OCI-LY1 (cell line): ENCODE measurements at regions not wholly inside any gene's neighbourhood (a gene's known extent, or its start where the extent isn't known, plus 50 kb on each side); places are given as distances from the start of the nearest gene placed in this dataset.

Experiments
- H2AFZ ChIP-seq: fragments of 200-600 bp; sonication (generic), shearing (Covaris generic); 2 replicates; pipeline ENCODE4 v1.6.0; 2014; ENCODE audit warnings: antibody characterized with exemption, mild to moderate bottlenecking, low read length
- H3F3A ChIP-seq: fragments of 200-600 bp; sonication (generic), shearing (Covaris generic); 2 replicates; pipeline ENCODE4 v1.6.0; 2014; ENCODE audit warnings: mild to moderate bottlenecking, antibody characterized with exemption, low read length, moderate library complexity; ENCODE audit not compliant: insufficient read depth
- H3K27ac ChIP-seq: fragments of 200-600 bp; sonication (generic); 2 replicates; pipeline ENCODE4 v1.5.1; 2014; ENCODE audit warnings: low read length, mixed run types, mild to moderate bottlenecking, low read depth; ENCODE audit not compliant: poor library complexity, severe bottlenecking
- H3K27me3 ChIP-seq: fragments of 200-600 bp; sonication (generic); 2 replicates; pipeline ENCODE4 v1.6.0; 2014; ENCODE audit warnings: antibody characterized with exemption, mild to moderate bottlenecking, low read length, moderate library complexity; ENCODE audit not compliant: insufficient read depth
- H3K36me3 ChIP-seq: fragments of 200-600 bp; sonication (generic); 2 replicates; pipeline ENCODE4 v1.6.1; 2014; ENCODE audit warnings: mild to moderate bottlenecking, antibody characterized with exemption, low read length, moderate library complexity, mixed read lengths; ENCODE audit not compliant: insufficient read depth
- H3K4me1 ChIP-seq: fragments of 200-600 bp; sonication (generic); 2 replicates; pipeline ENCODE4 v1.5.1; 2014; ENCODE audit warnings: mild to moderate bottlenecking, low read length, moderate library complexity; ENCODE audit not compliant: insufficient read depth, severe bottlenecking
- H3K4me2 ChIP-seq: fragments of 200-600 bp; sonication (generic), shearing (Covaris generic); 2 replicates; pipeline ENCODE4 v1.6.1; 2014; ENCODE audit warnings: low read length
- H3K4me3 ChIP-seq: fragments of 200-600 bp; sonication (generic); 2 replicates; pipeline ENCODE4 v1.5.1; 2014; ENCODE audit warnings: low read length, low read depth, mild to moderate bottlenecking, mixed read lengths; ENCODE audit not compliant: poor library complexity, severe bottlenecking
- H3K79me2 ChIP-seq: fragments of 200-600 bp; shearing (Covaris generic); 2 replicates; pipeline ENCODE4 v1.6.1; 2016; ENCODE audit warnings: mixed run types, low read length, mixed read lengths; ENCODE audit not compliant: insufficient read depth
- H3K9ac ChIP-seq: fragments of 200-600 bp; sonication (generic), shearing (Covaris generic); 2 replicates; pipeline ENCODE4 v1.6.1; 2014; ENCODE audit warnings: mild to moderate bottlenecking, low read length, mixed read lengths
- H3K9me2 ChIP-seq: fragments of 200-600 bp; sonication (generic), shearing (Covaris generic); 2 replicates; pipeline ENCODE4 v1.6.1; 2014; ENCODE audit warnings: low read depth, mild to moderate bottlenecking, low read length, mixed read lengths
- H3K9me3 ChIP-seq: fragments of 200-600 bp; shearing (Covaris generic); 2 replicates; pipeline ENCODE4 v1.6.1; 2014; ENCODE audit warnings: low read length, mixed read lengths
- H4K20me1 ChIP-seq: fragments of 200-600 bp; sonication (generic), shearing (Covaris generic); 2 replicates; pipeline ENCODE4 v1.6.0; 2016; ENCODE audit warnings: mild to moderate bottlenecking, low read length; ENCODE audit not compliant: insufficient read depth
- EZH2 ChIP-seq: fragments of 200-600 bp; sonication (generic), shearing (Covaris generic); IDR thresholded peaks from 2 replicates; pipeline ENCODE4 v1.8.0; 2017; ENCODE audit warnings: borderline replicate concordance, mixed run types, mild to moderate bottlenecking, antibody characterized with exemption, low read length, moderate library complexity, mixed read lengths
- TF ChIP-seq, protein P1 (sequence below): fragments of 200-600 bp; sonication (generic), shearing (Covaris generic); IDR thresholded peaks from 2 replicates; pipeline ENCODE4 v1.5.1; 2017; ENCODE audit warnings: mild to moderate bottlenecking, antibody characterized with exemption, low read length, moderate library complexity, mixed read lengths

DNA sequence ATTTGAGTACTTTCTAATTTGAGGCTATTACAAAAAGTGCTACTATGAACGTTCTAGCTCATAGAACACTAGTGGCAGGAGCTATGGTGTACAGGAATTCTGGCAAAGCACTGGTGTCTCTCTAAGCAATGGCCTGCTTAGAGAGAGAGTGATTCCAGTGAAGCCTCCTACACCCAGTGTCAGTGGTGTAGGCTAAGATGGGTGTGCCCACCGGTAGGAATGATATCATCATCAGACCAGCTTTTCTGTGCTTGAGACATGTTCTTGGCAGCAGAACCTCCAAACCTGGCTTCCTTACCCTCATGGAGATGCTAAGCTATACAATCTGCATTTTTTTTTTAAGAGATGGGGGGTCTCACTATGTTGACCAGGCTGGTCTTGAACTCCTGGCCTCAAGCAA, 370.3 kb downstream of the SOX9 start:
- Histone ChIP-seq H3K27ac (no peak overlapping the region), H3K9me2 (no peaks in the 10 kb centered on the region), H3K4me2 (no peak overlapping the region), H3K4me3 (no peak overlapping the region), H3K27me3 (no peaks in the 10 kb centered on the region), H3K9me3 (no peaks in the 10 kb centered on the region), H3K9ac (no peak overlapping the region), H3K36me3 (no peaks in the 10 kb centered on the region), H2AFZ (no peak overlapping the region), H3K79me2 (no peaks in the 10 kb centered on the region), H3F3A (no peaks in the 10 kb centered on the region), H3K4me1 (no peaks in the 10 kb centered on the region), H4K20me1 (no peaks in the 10 kb centered on the region)
- TF ChIP-seq, protein P1, sequence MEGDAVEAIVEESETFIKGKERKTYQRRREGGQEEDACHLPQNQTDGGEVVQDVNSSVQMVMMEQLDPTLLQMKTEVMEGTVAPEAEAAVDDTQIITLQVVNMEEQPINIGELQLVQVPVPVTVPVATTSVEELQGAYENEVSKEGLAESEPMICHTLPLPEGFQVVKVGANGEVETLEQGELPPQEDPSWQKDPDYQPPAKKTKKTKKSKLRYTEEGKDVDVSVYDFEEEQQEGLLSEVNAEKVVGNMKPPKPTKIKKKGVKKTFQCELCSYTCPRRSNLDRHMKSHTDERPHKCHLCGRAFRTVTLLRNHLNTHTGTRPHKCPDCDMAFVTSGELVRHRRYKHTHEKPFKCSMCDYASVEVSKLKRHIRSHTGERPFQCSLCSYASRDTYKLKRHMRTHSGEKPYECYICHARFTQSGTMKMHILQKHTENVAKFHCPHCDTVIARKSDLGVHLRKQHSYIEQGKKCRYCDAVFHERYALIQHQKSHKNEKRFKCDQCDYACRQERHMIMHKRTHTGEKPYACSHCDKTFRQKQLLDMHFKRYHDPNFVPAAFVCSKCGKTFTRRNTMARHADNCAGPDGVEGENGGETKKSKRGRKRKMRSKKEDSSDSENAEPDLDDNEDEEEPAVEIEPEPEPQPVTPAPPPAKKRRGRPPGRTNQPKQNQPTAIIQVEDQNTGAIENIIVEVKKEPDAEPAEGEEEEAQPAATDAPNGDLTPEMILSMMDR, result no peak
- TF ChIP-seq EZH2, result no peak

DNA sequence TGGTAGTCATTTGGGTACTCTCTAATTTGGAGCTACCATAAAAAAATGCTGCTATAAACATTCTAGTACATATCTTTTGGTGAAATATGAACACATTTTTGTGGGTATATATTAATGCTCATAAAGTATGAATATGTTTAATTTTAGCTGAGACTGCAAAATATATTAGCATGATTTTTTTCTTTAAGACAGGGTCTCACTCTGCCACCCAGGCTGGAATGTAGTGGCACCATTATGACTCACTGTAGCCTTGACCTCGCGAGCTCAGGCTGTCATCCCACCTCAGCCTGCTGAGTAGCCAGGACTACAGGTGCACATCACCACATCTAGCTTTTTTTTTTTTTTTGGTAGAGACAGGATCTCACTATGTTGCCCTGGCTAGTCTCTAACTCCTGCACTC, 371.7 kb downstream of the SOX9 start:
- Histone ChIP-seq H3K9me3 (no peaks in the 10 kb centered on the region), H3K27me3 (no peaks in the 10 kb centered on the region), H3K4me2 (no peak overlapping the region), H3K4me3 (no peak overlapping the region), H3F3A (no peaks in the 10 kb centered on the region), H3K4me1 (no peaks in the 10 kb centered on the region), H3K79me2 (no peaks in the 10 kb centered on the region), H4K20me1 (no peaks in the 10 kb centered on the region), H3K27ac (no peak overlapping the region), H3K36me3 (no peaks in the 10 kb centered on the region), H3K9ac (no peak overlapping the region), H2AFZ (no peak overlapping the region), H3K9me2 (no peaks in the 10 kb centered on the region)
- no peak for TF ChIP-seq EZH2
- TF ChIP-seq, protein P1, result no peak

DNA sequence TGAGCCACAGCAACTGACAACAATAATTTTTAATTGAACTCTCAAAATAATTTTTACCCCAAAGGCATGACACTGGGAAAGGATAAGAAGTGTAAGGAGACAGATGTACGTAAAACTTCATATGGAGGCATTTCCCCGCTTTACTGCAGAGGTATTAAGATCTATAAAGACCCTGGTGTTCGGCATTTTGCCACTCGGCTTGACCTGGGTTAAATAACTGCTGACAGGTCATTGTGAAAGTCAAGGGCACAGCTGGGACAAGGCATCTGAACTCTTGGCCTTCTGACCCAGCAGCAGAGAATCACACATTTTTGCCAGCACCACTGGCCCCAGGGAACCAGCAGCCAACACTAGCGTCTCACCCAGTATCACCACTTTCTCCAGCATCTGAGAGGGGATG, 372.1 kb downstream of the SOX9 start:
- TF ChIP-seq, protein P1, result no peak
- no peak for TF ChIP-seq EZH2
- Histone ChIP-seq H3K9me2 (no peaks in the 10 kb centered on the region), H3K27ac (no peak overlapping the region), H3K79me2 (no peaks in the 10 kb centered on the region), H3K36me3 (no peaks in the 10 kb centered on the region), H4K20me1 (no peaks in the 10 kb centered on the region), H3K4me1 (no peaks in the 10 kb centered on the region), H3K9ac (no peak overlapping the region), H2AFZ (no peak overlapping the region), H3K4me2 (no peak overlapping the region), H3K27me3 (no peaks in the 10 kb centered on the region), H3K4me3 (no peak overlapping the region), H3F3A (no peaks in the 10 kb centered on the region), H3K9me3 (no peaks in the 10 kb centered on the region)
